Hepatocyte (in vitro differentiated cells): ENCODE measurements at regions not wholly inside any gene's neighbourhood (a gene's known extent, or its start where the extent isn't known, plus 50 kb on each side); places are given as distances from the start of the nearest gene placed in this dataset.

ENCODE experiments used
- DNase-seq: peaks from one replicate; pipeline ENCODE4 v3.0.0-alpha.2; 2016; ENCODE audit warnings: low spot score
- H2AFZ ChIP-seq: fragments of 200-600 bp; sonication (generic); 2 replicates; pipeline ENCODE4 v1.6.0; 2016; ENCODE audit warnings: antibody characterized with exemption, mild to moderate bottlenecking
- H3K27ac ChIP-seq: fragments of 200-600 bp; sonication (generic); 2 replicates; pipeline ENCODE4 v1.5.1; 2016; ENCODE audit warnings: mild to moderate bottlenecking
- H3K27me3 ChIP-seq: fragments of 200-600 bp; sonication (generic); 2 replicates; pipeline ENCODE4 v1.6.1; 2016
- H3K36me3 ChIP-seq: fragments of 200-600 bp; sonication (generic); replicated peaks from 2 replicates; pipeline ENCODE4 v1.5.1; 2016; ENCODE audit warnings: low read depth; ENCODE audit not compliant: insufficient read depth
- H3K4me1 ChIP-seq: fragments of 200-600 bp; sonication (generic); 2 replicates; pipeline ENCODE4 v1.5.1; 2016; ENCODE audit warnings: mild to moderate bottlenecking, moderate library complexity; ENCODE audit not compliant: insufficient read depth
- H3K4me2 ChIP-seq: fragments of 200-600 bp; sonication (generic); 2 replicates; pipeline ENCODE4 v1.6.0; 2016
- H3K4me3 ChIP-seq: fragments of 200-600 bp; sonication (generic); 2 replicates; pipeline ENCODE4 v1.5.1; 2016; ENCODE audit warnings: mild to moderate bottlenecking
- H3K79me2 ChIP-seq: fragments of 200-600 bp; sonication (generic); 2 replicates; pipeline ENCODE4 v1.6.0; 2017; ENCODE audit warnings: mild to moderate bottlenecking
- H3K9me2 ChIP-seq: fragments of 200-600 bp; sonication (generic); replicated peaks from 2 replicates; pipeline ENCODE4 v1.6.0; 2017; ENCODE audit warnings: mild to moderate bottlenecking; ENCODE audit not compliant: insufficient read depth
- H3K9me3 ChIP-seq: fragments of 200-600 bp; sonication (generic); 2 replicates; pipeline ENCODE4 v1.5.1; 2016; ENCODE audit warnings: low read depth, mild to moderate bottlenecking
- H4K20me1 ChIP-seq: fragments of 200-600 bp; sonication (generic); 2 replicates; pipeline ENCODE4 v1.6.0; 2016; ENCODE audit warnings: mild to moderate bottlenecking; ENCODE audit not compliant: insufficient read depth, poor library complexity, severe bottlenecking
- EZH2 ChIP-seq: fragments of 200-600 bp; sonication (generic); IDR thresholded peaks from 2 replicates; pipeline ENCODE4 v1.6.1; 2016; ENCODE audit warnings: antibody characterized with exemption, mild to moderate bottlenecking, borderline replicate concordance
- EZH2phosphoT487 ChIP-seq: fragments of 200-600 bp; sonication (generic); IDR thresholded peaks from one replicate; pipeline ENCODE4 v1.6.1; 2018; ENCODE audit warnings: antibody characterized with exemption, mild to moderate bottlenecking, low read depth, moderate library complexity; ENCODE audit not compliant: unreplicated experiment, severe bottlenecking
- WGBS: methylation state at CpG from one replicate; pipeline ENCODE4 v1.1.6; 2016; ENCODE audit warnings: low lambda C conversion rate; ENCODE audit errors: missing lambda C conversion rate; 5-methylcytosine and 5-hydroxymethylcytosine counted together
- TF ChIP-seq, protein P1 (sequence below): fragments of 200-600 bp; sonication (generic); IDR thresholded peaks from 2 replicates; pipeline ENCODE4 v1.5.1; 2016; ENCODE audit warnings: antibody characterized with exemption, mild to moderate bottlenecking; ENCODE audit not compliant: poor library complexity

DNA sequence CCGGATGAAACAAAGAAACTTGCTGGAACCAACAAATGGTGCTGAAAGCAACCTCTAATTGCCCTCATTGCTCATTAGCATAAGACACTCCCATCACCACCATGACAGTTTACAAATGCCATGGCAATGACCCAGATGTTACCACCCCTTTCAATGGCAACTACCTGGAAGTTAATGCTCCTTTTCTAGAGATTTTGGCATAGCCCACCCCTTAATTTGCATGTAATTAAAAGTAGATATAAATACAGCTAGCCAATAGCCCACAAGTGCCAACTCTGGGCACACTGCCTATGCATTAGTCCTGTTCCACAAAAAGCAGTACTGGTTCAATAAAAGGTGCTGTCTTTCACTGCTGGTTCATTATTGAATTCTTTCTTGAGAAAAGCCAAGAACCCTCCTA lies 410.3 kb upstream of the PPP1R2C start:
- Histone ChIP-seq H3K4me3 (no peak overlapping the region), H3K4me2 (no peak overlapping the region), H3K9me3 (no peaks in the 10 kb centered on the region), H3K36me3 (no peaks in the 10 kb centered on the region), H3K4me1 (no peaks in the 10 kb centered on the region), H4K20me1 (no peaks in the 10 kb centered on the region), H2AFZ (no peak overlapping the region), H3K9me2 (no peaks in the 10 kb centered on the region), H3K27ac (no peak overlapping the region), H3K27me3 (no peaks in the 10 kb centered on the region), H3K79me2 (no peaks in the 10 kb centered on the region)
- TF ChIP-seq, protein P1, sequence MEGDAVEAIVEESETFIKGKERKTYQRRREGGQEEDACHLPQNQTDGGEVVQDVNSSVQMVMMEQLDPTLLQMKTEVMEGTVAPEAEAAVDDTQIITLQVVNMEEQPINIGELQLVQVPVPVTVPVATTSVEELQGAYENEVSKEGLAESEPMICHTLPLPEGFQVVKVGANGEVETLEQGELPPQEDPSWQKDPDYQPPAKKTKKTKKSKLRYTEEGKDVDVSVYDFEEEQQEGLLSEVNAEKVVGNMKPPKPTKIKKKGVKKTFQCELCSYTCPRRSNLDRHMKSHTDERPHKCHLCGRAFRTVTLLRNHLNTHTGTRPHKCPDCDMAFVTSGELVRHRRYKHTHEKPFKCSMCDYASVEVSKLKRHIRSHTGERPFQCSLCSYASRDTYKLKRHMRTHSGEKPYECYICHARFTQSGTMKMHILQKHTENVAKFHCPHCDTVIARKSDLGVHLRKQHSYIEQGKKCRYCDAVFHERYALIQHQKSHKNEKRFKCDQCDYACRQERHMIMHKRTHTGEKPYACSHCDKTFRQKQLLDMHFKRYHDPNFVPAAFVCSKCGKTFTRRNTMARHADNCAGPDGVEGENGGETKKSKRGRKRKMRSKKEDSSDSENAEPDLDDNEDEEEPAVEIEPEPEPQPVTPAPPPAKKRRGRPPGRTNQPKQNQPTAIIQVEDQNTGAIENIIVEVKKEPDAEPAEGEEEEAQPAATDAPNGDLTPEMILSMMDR = no peak
- TF ChIP-seq EZH2 (no peak), EZH2phosphoT487 (no peak)
- no peak for DNase-seq
- 100% methylated on average over 1 of the region's 1 CpG for WGBS

DNA sequence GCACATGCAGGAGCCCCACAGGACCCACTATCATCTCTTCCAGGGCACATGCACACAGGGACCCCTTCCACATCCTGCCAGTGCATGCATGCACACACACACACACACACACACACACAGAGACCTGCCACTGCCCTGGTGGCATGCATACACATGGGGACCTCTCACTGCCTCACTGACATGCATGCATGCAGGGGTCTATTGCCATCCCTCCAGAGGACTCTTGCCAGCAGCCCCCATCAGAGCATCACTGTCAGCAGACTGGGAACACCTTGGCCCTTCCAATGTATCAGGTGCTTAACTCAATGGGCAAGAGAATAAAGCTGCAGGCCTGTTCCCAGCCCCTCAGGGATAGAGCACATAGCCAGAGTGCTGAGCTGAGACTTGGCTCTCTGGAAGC lies 433.6 kb upstream of the PPP1R2C start:
- no peak overlapping the region for H2AFZ ChIP-seq
- H3K9me3 ChIP-seq = no peaks in the 10 kb centered on the region
- H3K4me1 ChIP-seq = no peaks in the 10 kb centered on the region
- no peaks in the 10 kb centered on the region for H3K27me3 ChIP-seq
- TF ChIP-seq, protein P1 = no peak
- TF ChIP-seq EZH2 = no peak
- TF ChIP-seq EZH2phosphoT487 = no peak
- DNase-seq = no peak
- no peaks in the 10 kb centered on the region for H4K20me1 ChIP-seq
- no peak overlapping the region for H3K4me2 ChIP-seq
- H3K4me3 ChIP-seq = no peak overlapping the region
- H3K36me3 ChIP-seq = no peaks in the 10 kb centered on the region
- H3K9me2 ChIP-seq = no peaks in the 10 kb centered on the region
- H3K79me2 ChIP-seq = no peaks in the 10 kb centered on the region
- no peak overlapping the region for H3K27ac ChIP-seq

DNA sequence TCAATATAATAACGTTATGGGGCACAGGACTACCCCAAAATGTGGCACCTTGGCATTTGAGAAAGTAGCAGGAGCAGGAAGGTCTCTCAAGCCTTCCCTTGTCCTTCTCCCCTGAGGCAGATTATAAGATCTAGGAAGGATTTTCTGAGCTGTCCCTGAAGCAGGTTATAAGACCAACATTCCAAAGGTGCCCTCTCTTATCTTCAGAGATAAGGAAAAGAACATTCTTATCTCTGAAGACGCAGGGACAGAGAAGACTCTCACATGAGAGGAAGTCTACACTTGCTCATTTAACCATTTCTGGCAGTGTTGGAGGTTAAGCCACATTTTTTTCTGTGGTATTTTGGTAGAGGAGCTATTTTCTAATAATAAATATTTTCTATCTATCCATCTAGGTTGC lies 437.9 kb upstream of the MAOA start:
- no peaks in the 10 kb centered on the region for H3K27me3 ChIP-seq
- no peaks in the 10 kb centered on the region for H3K36me3 ChIP-seq
- no peak overlapping the region for H2AFZ ChIP-seq
- H3K4me1 ChIP-seq = no peaks in the 10 kb centered on the region
- H3K4me3 ChIP-seq = no peak overlapping the region
- DNase-seq = peak; percentile 33
- no peaks in the 10 kb centered on the region for H4K20me1 ChIP-seq
- no peaks in the 10 kb centered on the region for H3K79me2 ChIP-seq
- peak overlapping the region; percentile 74 for H3K27ac ChIP-seq
- H3K9me2 ChIP-seq = no peaks in the 10 kb centered on the region
- H3K9me3 ChIP-seq = no peaks in the 10 kb centered on the region
- TF ChIP-seq, protein P1 = no peak
- TF ChIP-seq EZH2 (no peak), EZH2phosphoT487 (no peak)
- WGBS = 17% methylated on average over 2 of the region's 2 CpGs
- H3K4me2 ChIP-seq = peak overlapping the region; percentile 26

DNA sequence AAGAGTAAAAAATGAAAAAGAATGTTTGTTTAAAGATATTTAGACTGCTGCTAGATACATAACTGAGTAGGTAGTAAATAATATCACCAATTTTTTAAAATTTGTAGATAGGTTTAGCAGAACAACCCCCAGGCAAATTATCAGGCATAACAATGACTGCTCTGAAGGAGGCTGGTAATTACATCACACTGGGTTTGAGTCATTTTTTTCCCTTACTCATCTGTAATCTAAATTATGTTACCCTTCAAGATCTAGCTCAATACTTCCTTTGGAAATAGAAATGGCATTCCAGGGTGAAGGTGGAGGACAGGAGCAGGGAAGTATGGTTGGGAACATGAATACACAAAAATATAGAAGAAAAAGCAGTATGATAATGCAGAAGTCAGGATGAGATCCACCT lies 431.6 kb upstream of the MAOA start:
- peaks cover 22% of the 10 kb centered on the region for H3K4me1 ChIP-seq
- no peaks in the 10 kb centered on the region for H3K27me3 ChIP-seq
- no peak overlapping the region for H3K4me2 ChIP-seq
- peak overlapping the region; percentile 78 for H3K27ac ChIP-seq
- H3K36me3 ChIP-seq = no peaks in the 10 kb centered on the region
- H3K9me3 ChIP-seq = peaks cover 3% of the 10 kb centered on the region
- DNase-seq = no peak
- TF ChIP-seq, protein P1 = no peak
- H2AFZ ChIP-seq = no peak overlapping the region
- H3K9me2 ChIP-seq = no peaks in the 10 kb centered on the region
- H4K20me1 ChIP-seq = no peaks in the 10 kb centered on the region
- no peak overlapping the region for H3K4me3 ChIP-seq
- H3K79me2 ChIP-seq = no peaks in the 10 kb centered on the region
